SK-N-SH (cell line): ENCODE measurements at regions not wholly inside any gene's neighbourhood (a gene's known extent, or its start where the extent isn't known, plus 50 kb on each side); places are given as distances from the start of the nearest gene placed in this dataset.
A peak's percentile ranks its signal among the peaks of the same experiment; 100 is the strongest.

ENCODE experiments used
- CTCF ChIA-PET: fragments of 300-600, 350-600 bp; formaldehyde crosslinking; extraction: SDS; loops from one replicate; lab custom pipeline; 2021; lab: Yijun Ruan, JAX
- POLR2A ChIA-PET: fragments of 350-600 bp; sonication (Branson Sonifier 250); formaldehyde crosslinking; extraction: SDS; loops from one replicate; lab custom pipeline; 2020; ENCODE audit warnings: antibody characterized with exemption, inconsistent platforms; lab: Yijun Ruan, JAX
- DNase-seq: peaks from one replicate; pipeline ENCODE4 v3.0.0; 2012
- H2AFZ ChIP-seq: fragments of 200-600 bp; sonication (generic); 2 replicates; pipeline ENCODE4 v1.8.1; 2016; ENCODE audit warnings: antibody characterized with exemption, mild to moderate bottlenecking, low read depth
- H3F3A ChIP-seq: fragments of 200-600 bp; sonication (generic); replicated peaks from 2 replicates; pipeline ENCODE3; 2016; ENCODE audit warnings: antibody characterized with exemption, mild to moderate bottlenecking; ENCODE audit not compliant: insufficient read depth
- H3K27ac ChIP-seq, 2 experiments: fragments of 200-500 bp in 1 of 2; fragments of 200-600 bp in 1 of 2; sonication (Bioruptor generic) in 1 of 2; sonication (generic), shearing (Covaris generic) in 1 of 2; 2 replicates each; pipeline versions ENCODE4 v1.5.1 to v1.6.1; 2014 to 2016; ENCODE audit warnings: low read depth in 2 of 2, inconsistent platforms in 1 of 2, low read length in 1 of 2, mild to moderate bottlenecking in 1 of 2, mixed read lengths in 1 of 2
- H3K27me3 ChIP-seq: fragments of 200-600 bp; sonication (generic), shearing (Covaris generic); 2 replicates; pipeline ENCODE4 v1.6.1; 2016; ENCODE audit warnings: mixed run types; ENCODE audit not compliant: insufficient read depth
- H3K36me3 ChIP-seq, 2 experiments: fragments of 200-500 bp in 1 of 2; fragments of 200-600 bp in 1 of 2; sonication (Bioruptor generic) in 1 of 2; sonication (generic) in 1 of 2; replicated peaks in 1 of 2; 2 replicates each; pipeline versions ENCODE3 to v1.5.1; 2014 to 2016; ENCODE audit warnings: low read length in 1 of 2, mild to moderate bottlenecking in 1 of 2; ENCODE audit not compliant: insufficient read depth in 2 of 2, control insufficient read depth in 1 of 2
- H3K4me1 ChIP-seq, 2 experiments: fragments of 200-500 bp in 1 of 2; fragments of 200-600 bp in 1 of 2; sonication (Bioruptor generic) in 1 of 2; sonication (generic), shearing (Covaris generic) in 1 of 2; 2 replicates each; pipeline versions ENCODE4 v1.5.1 to v1.6.1; 2014 to 2016; ENCODE audit warnings: low read depth in 1 of 2, low read length in 1 of 2, mixed run types in 1 of 2; ENCODE audit not compliant: insufficient read depth in 2 of 2, control insufficient read depth in 1 of 2
- H3K4me2 ChIP-seq: fragments of 200-600 bp; sonication (generic), shearing (Covaris generic); 2 replicates; pipeline ENCODE4 v1.6.1; 2017; ENCODE audit warnings: mixed run types
- H3K4me3 ChIP-seq, 2 experiments: fragments of 200-500 bp in 1 of 2; fragments of 200-600 bp in 1 of 2; sonication (Bioruptor generic) in 1 of 2; sonication (generic), shearing (Covaris generic) in 1 of 2; 2 replicates each; pipeline versions ENCODE4 v1.5.1 to v1.8.1; 2014 to 2016; ENCODE audit warnings: low read depth in 2 of 2, inconsistent platforms in 1 of 2, low read length in 1 of 2, mild to moderate bottlenecking in 1 of 2, mixed read lengths in 1 of 2, moderate library complexity in 1 of 2
- H3K79me2 ChIP-seq: fragments of 200-600 bp; sonication (generic); 2 replicates; pipeline ENCODE4 v1.8.1; 2017; ENCODE audit warnings: mild to moderate bottlenecking; ENCODE audit not compliant: insufficient read depth
- H3K9ac ChIP-seq: fragments of 200-600 bp; sonication (generic); 2 replicates; pipeline ENCODE4 v1.6.1; 2017; ENCODE audit warnings: mixed run types
- H3K9me2 ChIP-seq: fragments of 200-600 bp; sonication (generic); 2 replicates; pipeline ENCODE4 v1.6.1; 2017; ENCODE audit warnings: mixed run types
- H3K9me3 ChIP-seq: fragments of 200-600 bp; sonication (generic); 2 replicates; pipeline ENCODE4 v1.6.1; 2017; ENCODE audit warnings: mixed run types, mild to moderate bottlenecking, moderate library complexity
- H4K20me1 ChIP-seq: fragments of 200-600 bp; sonication (generic); 2 replicates; pipeline ENCODE4 v1.6.1; 2017; ENCODE audit warnings: mild to moderate bottlenecking, mixed run types; ENCODE audit not compliant: insufficient read depth
- FOXJ3 ChIP-seq: sonication (generic); formaldehyde crosslinking; IDR thresholded peaks from 2 replicates; pipeline ENCODE4 v1.5.1; 2020; ENCODE audit warnings: mild to moderate bottlenecking, missing genetic modification reagents
- FOXM1 ChIP-seq: IDR thresholded peaks from 2 replicates; pipeline ENCODE4 v1.4.0; 2012; ENCODE audit warnings: low read depth, mild to moderate bottlenecking
- MXI1 ChIP-seq: IDR thresholded peaks from 2 replicates; pipeline ENCODE4 v1.6.1; 2012; ENCODE audit warnings: mild to moderate bottlenecking, low read depth, low read length, improper control_type of control experiment
- NFIC ChIP-seq: IDR thresholded peaks from 2 replicates; pipeline ENCODE4 v1.4.0; 2012; ENCODE audit warnings: borderline replicate concordance
- NRF1 ChIP-seq: IDR thresholded peaks from 2 replicates; pipeline ENCODE4 v1.6.1; 2012; ENCODE audit warnings: low read depth, mild to moderate bottlenecking, low read length
- POLR2AphosphoS5 ChIP-seq: IDR thresholded peaks from 2 replicates; pipeline ENCODE4 v1.6.1; 2012; ENCODE audit warnings: low read depth, low read length
- RAD21 ChIP-seq: IDR thresholded peaks from 2 replicates; pipeline ENCODE4 v1.6.1; 2012; ENCODE audit warnings: mild to moderate bottlenecking, low read length
- REST ChIP-seq: IDR thresholded peaks from 2 replicates; pipeline ENCODE4 v1.6.1; 2012; ENCODE audit warnings: mild to moderate bottlenecking, low read depth, low read length, moderate library complexity
- RFX5 ChIP-seq: IDR thresholded peaks from 2 replicates; pipeline ENCODE4 v1.6.1; 2012; ENCODE audit warnings: mild to moderate bottlenecking, improper control_type of control experiment, low read length
- RXRA ChIP-seq: IDR thresholded peaks from 2 replicates; pipeline ENCODE4 v1.4.0; 2012; ENCODE audit warnings: low read depth, mild to moderate bottlenecking, borderline replicate concordance
- SMC3 ChIP-seq: IDR thresholded peaks from 2 replicates; pipeline ENCODE4 v1.6.1; 2012; ENCODE audit warnings: low read depth, low read length, improper control_type of control experiment
- TEAD4 ChIP-seq: IDR thresholded peaks from 2 replicates; pipeline ENCODE4 v1.4.0; 2012; ENCODE audit warnings: mild to moderate bottlenecking, borderline replicate concordance; ENCODE audit not compliant: insufficient read depth
- USF2 ChIP-seq: fragments of 150-350 bp; IDR thresholded peaks from 2 replicates; pipeline ENCODE4 v1.6.1; 2017; ENCODE audit warnings: antibody characterized with exemption, low read length, low read depth, borderline replicate concordance
- WGBS: methylation state at CpG from one replicate; pipeline ENCODE4 v1.1.6; 2017; ENCODE audit warnings: low lambda C conversion rate; 5-methylcytosine and 5-hydroxymethylcytosine counted together
- TF ChIP-seq, protein P1 (sequence below): fragments of 200-600 bp; sonication (generic); IDR thresholded peaks from 2 replicates; pipeline ENCODE4 v1.6.1; 2017; ENCODE audit warnings: antibody characterized with exemption, mild to moderate bottlenecking, moderate library complexity
- TF ChIP-seq, protein P2 (sequence below): IDR thresholded peaks from 2 replicates; pipeline ENCODE4 v1.4.0; 2012; ENCODE audit warnings: low read depth, borderline replicate concordance
- TF ChIP-seq, protein P3 (sequence below): fragments of 150-350 bp; IDR thresholded peaks from 2 replicates; pipeline ENCODE4 v1.6.1; 2016; ENCODE audit warnings: mild to moderate bottlenecking, low read depth, low read length

DNA sequence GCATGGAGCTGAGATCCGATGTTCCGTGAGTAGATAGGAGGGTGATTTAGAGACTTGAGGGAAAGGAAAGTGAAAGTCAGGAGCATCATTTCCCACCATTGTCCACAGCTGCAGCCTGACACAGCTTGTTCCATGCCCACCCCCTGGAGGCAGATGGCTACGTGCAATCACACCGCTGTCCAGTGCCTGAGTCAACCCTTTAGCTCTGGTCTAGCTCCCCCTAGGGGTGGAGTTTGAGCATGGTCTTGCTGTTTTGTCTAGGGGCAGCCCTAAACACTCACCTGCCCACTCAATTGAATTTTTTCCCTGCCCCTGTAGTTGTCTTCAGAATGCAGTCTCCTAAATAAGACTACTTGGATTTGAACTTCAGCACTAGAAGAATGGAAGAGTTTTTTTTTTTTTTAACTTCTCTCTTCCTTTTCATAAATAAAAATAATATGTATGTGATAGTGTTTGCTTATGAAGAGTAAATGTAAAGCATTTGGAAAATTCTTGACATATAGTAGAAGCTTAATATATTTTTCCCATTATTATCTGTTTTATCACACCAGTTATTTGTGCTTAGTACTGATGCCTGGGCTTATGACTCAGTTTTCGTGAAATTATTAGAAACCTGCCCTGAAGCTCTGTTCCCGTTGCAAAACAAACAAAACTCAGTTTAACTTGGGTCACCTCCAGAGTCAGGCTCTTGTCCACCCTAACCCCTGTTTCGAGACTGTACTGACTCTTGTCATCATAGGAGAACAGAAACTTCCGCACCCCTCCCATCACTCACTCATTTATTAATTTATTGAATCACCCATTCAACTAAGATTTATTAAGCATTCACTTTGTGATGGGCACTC lies 814.8 kb downstream of the MAFB start:
- TF ChIP-seq POLR2AphosphoS5 (no peak), RFX5 (no peak), USF2 (no peak), SMC3 (peak; percentile 92), FOXJ3 (CRISPR knock-in tag) (no peak), RAD21 (peak; percentile 92), RXRA (no peak), FOXM1 (no peak), TEAD4 (no peak), NFIC (no peak), NRF1 (0 out of 2 replicates have a peak, but pooled peaks have one; percentile 20), REST (peak; percentile 62; the same call in 1 of the 2 replicates), MXI1 (peak; percentile 37; the same call in 1 of the 2 replicates)
- TF ChIP-seq, protein P1, sequence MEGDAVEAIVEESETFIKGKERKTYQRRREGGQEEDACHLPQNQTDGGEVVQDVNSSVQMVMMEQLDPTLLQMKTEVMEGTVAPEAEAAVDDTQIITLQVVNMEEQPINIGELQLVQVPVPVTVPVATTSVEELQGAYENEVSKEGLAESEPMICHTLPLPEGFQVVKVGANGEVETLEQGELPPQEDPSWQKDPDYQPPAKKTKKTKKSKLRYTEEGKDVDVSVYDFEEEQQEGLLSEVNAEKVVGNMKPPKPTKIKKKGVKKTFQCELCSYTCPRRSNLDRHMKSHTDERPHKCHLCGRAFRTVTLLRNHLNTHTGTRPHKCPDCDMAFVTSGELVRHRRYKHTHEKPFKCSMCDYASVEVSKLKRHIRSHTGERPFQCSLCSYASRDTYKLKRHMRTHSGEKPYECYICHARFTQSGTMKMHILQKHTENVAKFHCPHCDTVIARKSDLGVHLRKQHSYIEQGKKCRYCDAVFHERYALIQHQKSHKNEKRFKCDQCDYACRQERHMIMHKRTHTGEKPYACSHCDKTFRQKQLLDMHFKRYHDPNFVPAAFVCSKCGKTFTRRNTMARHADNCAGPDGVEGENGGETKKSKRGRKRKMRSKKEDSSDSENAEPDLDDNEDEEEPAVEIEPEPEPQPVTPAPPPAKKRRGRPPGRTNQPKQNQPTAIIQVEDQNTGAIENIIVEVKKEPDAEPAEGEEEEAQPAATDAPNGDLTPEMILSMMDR, result peak; percentile 75
- TF ChIP-seq, protein P2, sequence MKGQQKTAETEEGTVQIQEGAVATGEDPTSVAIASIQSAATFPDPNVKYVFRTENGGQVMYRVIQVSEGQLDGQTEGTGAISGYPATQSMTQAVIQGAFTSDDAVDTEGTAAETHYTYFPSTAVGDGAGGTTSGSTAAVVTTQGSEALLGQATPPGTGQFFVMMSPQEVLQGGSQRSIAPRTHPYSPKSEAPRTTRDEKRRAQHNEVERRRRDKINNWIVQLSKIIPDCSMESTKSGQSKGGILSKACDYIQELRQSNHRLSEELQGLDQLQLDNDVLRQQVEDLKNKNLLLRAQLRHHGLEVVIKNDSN, result no peak
- TF ChIP-seq, protein P3, sequence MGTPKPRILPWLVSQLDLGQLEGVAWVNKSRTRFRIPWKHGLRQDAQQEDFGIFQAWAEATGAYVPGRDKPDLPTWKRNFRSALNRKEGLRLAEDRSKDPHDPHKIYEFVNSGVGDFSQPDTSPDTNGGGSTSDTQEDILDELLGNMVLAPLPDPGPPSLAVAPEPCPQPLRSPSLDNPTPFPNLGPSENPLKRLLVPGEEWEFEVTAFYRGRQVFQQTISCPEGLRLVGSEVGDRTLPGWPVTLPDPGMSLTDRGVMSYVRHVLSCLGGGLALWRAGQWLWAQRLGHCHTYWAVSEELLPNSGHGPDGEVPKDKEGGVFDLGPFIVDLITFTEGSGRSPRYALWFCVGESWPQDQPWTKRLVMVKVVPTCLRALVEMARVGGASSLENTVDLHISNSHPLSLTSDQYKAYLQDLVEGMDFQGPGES, result no peak
- TF ChIP-seq, all 33 proteins: peak for 6
- H4K20me1 ChIP-seq, result no peaks in the 10 kb centered on the region
- H3K27ac ChIP-seq, result no peak overlapping the region
- H2AFZ ChIP-seq, result no peak overlapping the region
- POLR2A ChIA-PET, result interaction anchor here (1.4 kb wide), 1 partner anchor 605 kb away, joined by 3 read pairs; no protein-coding TSS in a partner anchor
- WGBS, result 45% methylated on average over 8 of the region's 8 CpGs
- H3K9ac ChIP-seq, result no peak overlapping the region
- peak; percentile 53 for DNase-seq
- no peaks in the 10 kb centered on the region for H3K79me2 ChIP-seq
- peaks cover 0 to 12% of the 10 kb centered on the region in 2 experiments; a peak in 2 of 4 replicates for H3K4me1 ChIP-seq
- no peaks in the 10 kb centered on the region for H3K9me3 ChIP-seq
- no peaks in the 10 kb centered on the region for H3F3A ChIP-seq
- no peaks in the 10 kb centered on the region for H3K36me3 ChIP-seq
- no peaks in the 10 kb centered on the region for H3K9me2 ChIP-seq
- no peaks in the 10 kb centered on the region for H3K27me3 ChIP-seq
- no peak overlapping the region for H3K4me2 ChIP-seq
- CTCF ChIA-PET, result interaction anchor here (0.5 to 2.7 kb wide), 43 partner anchors 9 to 1089 kb away, joined by 3 to 81 read pairs (median 4); no protein-coding TSS in a partner anchor
- peak overlapping the region in 1 of 2 experiments; percentile 9; a peak in 1 of 4 replicates for H3K4me3 ChIP-seq
